ENCODE measurements at regions not wholly inside any gene's neighbourhood (a gene's known extent, or its start where the extent isn't known, plus 50 kb on each side); places are given as distances from the start of the nearest gene placed in this dataset.

- Histone ChIP-seq H3K4me1 (peaks cover 0 to 24% (median 6%) of the 10 kb centered on the region in 12 donors), H3K4me3 (no peak overlapping the region), H3K27ac (peak overlapping the region; percentile 6 to 76 (median 56)), H3K36me3 (no peaks in the 10 kb centered on the region), H3K9me3 (no peaks in the 10 kb centered on the region), H3K27me3 (no peaks in the 10 kb centered on the region)
- 56 to 71% (median 61%) methylated on average over 12 of the region's 12 CpGs for WGBS, 4 donors
- DNase-seq: peak in 2 of 5 donors; percentile 47 to 62
- TF ChIP-seq CTCF (IDR thresholded peaks at IDR 0.05) (no peak), POLR2A (IDR thresholded peaks at IDR 0.05) (peak in 1 of 2 donors; percentile 9)
- intact Hi-C loops (cut with DNase I): no loop called here
- peak; percentile 85 to 90 (median 88) for ATAC-seq
Measured at GRCh38 chr1:228964178-228965089, 229.2 kb downstream of the RHOU start.

GRCh38 chr1:228968891-228969606 lies 233.8 kb downstream of the RHOU start:
- WGBS, 4 donors: 77 to 86% (median 84%) methylated on average over 15 of the region's 15 CpGs
- Histone ChIP-seq H3K36me3 (no peaks in the 10 kb centered on the region), H3K27me3 (no peaks in the 10 kb centered on the region), H3K4me3 (no peak overlapping the region), H3K4me1 (peaks cover 0 to 14% (median 2%) of the 10 kb centered on the region in 12 donors), H3K27ac (no peak overlapping the region), H3K9me3 (no peaks in the 10 kb centered on the region)
- ATAC-seq (no peak), DNase-seq (no peak)
- TF ChIP-seq CTCF (IDR thresholded peaks at IDR 0.05) (no peak), POLR2A (IDR thresholded peaks at IDR 0.05) (no peak)
- intact Hi-C loops (cut with DNase I): no loop called here

DNA sequence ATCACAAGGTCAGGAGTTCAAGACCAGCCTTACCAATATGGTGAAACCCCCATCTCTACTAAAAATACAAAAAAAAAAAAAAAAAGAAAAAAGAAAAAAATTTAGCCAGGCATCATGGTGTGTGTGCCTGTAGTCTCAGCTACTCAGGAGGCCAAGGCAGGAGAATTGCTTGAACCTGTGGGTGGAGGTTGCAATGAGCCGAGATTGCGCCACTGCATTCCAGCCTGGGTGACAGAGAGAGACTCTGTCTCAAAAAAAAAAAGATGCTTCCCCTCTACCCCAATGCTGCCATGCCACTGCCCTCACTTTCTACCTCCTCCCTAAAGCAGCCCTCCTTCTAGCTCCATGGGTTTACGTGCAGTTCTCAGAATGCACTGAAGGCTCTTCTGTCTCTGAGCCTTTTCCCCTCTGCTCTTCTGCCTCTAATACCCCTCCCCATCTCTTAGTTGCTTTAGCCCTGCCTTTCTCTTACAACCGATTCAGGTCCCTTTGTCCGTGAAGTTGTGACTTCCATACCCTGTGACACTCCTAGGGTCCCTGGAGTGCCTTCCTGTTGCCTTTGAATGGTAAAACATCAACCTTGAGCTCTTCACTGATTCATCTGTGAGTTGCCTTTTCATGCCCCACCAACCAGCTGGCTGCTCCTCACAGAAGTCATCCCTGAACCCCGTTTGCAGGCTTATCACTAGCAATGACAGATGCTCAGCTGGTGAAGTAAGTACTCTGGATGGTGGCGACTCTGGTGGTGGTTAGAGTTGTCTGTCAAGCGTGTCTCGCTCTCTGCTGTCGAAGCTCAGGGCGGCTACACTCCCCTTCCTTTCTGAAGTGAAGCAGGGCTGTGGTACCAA lies 234.9 kb downstream of the RHOU start:
- H3K4me3 ChIP-seq: no peak overlapping the region
- WGBS, 4 donors: 66 to 86% (median 76%) methylated on average over 11 of the region's 11 CpGs
- TF ChIP-seq POLR2A (IDR thresholded peaks at IDR 0.05) (no peak), CTCF (IDR thresholded peaks at IDR 0.05) (no peak)
- no peaks in the 10 kb centered on the region for H3K36me3 ChIP-seq
- no peak for DNase-seq
- intact Hi-C loops (cut with DNase I): no loop called here
- H3K4me1 ChIP-seq: peaks cover 0 to 8% (median 0%) of the 10 kb centered on the region in 12 donors
- ATAC-seq: no peak
- no peak overlapping the region for H3K27ac ChIP-seq
- no peaks in the 10 kb centered on the region for H3K27me3 ChIP-seq
- no peaks in the 10 kb centered on the region for H3K9me3 ChIP-seq
